ENCODE measurements at regions not wholly inside any gene's neighbourhood (a gene's known extent, or its start where the extent isn't known, plus 50 kb on each side); places are given as distances from the start of the nearest gene placed in this dataset.
A peak's percentile ranks its signal among the peaks of the same experiment; 100 is the strongest.

DNA sequence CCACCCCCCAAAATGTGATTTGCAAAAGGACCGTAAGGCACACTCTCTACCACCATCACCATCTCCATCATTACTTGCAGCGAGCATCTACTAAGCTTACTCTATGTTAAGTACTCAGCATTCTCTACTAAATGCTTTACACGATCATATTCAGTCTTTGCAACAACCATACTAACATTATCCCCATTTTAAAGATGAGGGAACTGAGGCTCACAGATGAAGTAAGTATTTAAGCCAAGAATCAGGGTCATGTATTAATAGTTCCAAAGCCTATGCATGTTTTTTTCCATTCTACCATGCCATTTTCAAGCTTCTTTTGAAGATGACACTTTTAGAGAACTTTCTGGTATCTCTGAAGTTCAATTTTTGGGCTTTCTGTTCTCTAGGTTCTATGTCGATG is 121.7 kb upstream of the ANKRD55 start:
- no peak for DNase-seq

DNA sequence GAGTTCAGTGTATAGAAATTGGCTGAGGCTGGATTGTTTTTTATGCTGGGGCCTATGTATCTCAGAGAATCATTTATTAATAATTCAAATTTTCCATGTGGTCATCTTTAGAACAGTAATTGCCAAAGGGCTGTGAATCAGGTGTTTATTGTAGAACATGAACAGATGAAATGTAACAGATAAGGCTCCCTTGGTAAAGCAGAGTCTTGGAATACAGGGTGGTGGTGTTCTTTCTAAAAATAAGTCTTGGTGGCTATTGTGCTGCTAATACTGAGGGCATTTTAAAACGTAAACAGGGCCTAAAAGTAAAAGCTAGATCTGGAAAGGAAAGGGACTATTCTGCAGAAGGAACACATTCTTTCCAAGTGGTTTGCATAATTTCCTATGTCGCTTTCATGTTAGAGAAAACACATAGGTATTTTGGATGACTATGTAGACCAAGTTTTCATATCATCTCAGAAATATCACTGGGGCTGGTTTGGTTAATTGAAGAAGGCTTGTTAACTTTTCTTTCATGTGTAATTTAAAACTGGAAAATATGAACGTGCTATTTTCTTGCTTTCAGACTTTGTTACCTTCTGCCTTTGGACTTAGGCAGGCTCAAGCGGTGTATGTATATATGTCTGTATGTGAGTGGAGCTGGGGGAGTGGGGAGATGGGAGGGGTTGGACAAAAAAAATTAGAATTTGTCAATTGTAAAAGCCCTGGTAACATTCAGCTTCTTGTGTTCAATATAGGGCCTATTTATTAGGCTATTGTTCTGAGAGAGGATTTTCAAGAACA is 119.9 kb upstream of the ANKRD55 start:
- no peak for DNase-seq

DNA sequence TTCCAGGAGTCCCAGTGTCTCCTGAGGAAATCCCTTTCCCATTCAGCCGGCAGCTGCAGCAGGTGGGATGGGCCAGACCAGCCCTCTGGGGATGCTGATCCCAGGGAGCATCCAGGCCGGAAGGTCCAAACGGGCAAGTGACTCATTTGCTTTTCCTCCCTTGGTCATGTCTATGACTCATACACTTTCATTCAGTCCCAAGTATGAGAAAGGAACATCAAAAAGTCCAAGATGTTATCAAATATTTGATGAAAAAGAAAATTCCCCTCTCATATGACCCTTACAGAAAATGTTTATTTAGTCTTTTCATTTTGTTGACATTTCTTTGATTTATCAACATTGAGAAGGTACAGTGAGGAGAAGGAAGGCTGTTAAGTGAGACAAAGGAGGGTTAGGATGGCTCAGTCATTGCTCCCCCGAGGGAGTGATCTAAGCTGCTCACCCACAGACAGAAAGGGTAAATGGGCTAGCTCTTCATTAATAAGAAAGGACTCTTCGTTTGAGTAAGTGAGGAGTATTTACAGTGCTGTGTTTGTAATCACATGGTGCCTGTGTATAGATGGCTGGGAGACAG is 117.6 kb upstream of the ANKRD55 start:
- DNase-seq = no peak

DNA sequence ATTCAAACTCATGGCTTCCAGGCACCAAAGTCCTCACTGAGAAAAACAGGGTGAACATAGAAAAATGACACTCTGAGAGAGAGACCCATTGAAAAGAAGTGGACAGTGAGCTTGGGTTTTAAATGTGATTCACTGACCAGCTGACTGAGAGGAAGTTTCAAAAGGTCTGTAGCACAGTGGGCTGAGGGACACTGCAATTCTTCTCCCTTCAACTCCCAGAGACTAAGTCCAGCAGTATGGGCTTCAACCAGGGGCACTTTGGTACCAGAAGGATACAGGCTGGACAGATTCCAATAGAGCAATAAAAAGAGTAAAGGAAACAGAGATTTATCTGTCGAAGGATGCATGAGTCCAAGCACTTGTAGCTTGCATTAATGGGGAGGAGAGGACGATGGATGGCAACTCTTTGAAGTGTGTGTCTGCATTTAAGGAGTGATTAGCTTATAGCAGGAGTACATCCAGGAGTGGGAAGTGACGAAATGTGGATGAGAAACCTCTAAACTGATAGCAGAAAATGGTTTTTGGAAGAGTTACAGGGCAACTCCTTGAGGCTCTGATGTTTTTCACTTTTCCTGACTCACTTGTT is 117.0 kb upstream of the ANKRD55 start:
- no peak for DNase-seq

DNA sequence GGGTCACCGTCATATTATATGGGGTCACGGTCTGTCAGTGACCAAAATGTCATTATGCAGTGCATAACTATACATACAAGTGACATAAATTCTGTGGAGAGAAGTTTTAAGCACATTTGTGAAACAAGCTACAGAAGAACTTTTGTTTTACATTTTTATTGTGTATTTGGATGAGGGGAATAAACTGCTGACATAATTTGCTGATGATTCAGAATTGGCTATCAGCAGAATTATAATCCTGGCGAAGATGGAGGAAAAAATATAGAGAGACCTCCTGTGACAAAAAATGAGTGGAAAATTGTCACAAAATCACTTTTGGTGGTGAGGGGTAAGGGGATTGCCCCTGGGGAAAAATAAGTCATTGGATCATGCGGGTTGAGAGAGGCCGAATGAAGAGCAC is 116.3 kb upstream of the ANKRD55 start:
- no peak for DNase-seq

DNA sequence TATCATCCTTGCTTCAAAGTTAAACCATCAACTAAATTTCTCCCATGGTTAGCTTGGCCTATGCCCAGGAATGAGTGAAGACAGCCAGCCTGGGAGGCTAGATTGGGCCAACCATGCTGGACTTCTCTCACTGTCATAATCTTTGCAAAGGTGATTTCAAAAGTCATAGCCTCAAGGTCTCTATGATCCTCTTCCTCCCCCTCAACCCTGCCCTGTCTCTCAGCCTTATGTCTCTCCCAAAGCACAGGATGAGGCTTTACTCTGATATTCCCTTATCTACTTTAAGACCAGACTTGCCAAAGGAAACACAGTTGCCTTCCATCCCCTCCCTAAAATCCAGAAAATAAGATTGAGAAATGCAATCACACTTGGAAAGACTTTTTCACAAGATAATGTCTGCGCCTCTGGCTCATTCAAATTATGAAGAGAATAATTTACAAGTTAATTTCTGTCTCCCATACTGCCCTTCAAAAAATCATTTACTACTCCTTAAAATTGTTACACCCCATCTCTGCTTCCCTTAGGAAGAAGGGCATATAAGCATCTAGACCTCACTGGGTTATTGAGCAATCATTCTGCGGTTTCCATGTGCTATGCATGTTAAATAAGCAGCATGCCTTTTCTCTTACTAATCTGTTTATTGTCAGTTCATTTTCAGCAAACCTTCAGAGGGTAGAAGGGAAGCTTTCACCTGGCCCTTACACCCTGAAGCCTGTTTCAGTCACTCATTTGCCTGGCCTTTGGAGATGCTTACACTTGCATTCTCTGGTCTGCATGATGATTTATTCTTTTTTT is 113.8 kb upstream of the ANKRD55 start:
- no peak for DNase-seq

DNA sequence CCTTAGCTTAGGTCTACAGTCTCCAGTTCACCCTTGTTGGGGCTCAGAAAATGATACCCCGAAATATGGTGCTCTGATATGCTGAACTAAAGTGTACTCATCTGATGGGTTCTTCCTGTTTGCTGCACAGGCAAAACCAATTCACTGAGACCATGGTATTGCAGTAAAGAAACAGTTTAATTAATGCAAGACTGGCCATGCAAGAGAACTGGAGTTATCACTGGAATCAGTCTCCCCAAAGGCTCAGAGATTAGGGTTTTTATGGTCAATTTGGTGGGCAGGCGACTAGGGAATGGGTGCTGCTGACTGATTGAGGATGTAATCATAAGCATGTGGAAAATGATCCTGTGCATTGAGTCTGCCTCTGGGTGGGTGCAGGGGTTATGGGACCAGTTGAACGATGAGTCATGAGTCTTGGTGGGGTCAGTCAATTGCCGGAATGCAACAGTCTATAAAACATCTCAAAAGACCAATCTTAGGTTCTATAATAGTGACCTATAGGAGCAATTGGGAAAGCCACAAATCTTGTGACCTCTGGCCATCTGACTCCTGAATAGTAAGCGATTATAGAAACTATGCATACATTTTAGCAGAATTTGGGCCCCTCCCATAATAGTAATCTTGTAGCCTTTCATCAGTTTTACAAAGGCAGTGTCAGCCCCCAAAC is 113.0 kb upstream of the ANKRD55 start:
- DNase-seq = no peak

DNA sequence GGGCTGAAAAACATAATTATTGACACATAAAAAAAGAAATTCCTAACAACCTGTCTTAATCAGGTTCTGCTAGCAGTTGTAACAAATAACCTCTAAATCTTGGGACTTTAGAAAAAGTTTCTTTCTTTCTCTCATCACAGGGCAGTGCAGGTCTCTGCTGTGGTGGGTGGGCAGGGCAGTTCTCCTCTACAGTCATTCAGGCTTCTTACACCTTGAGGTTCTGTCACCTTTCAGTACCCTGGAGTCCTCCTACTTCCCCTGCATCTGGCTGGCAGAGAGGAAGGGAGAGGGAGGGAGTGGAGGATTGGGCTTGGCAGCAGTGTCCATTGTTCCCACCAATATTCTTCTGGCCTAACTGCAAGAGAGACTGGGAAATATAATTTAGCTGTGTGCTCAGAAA is 112.2 kb upstream of the ANKRD55 start:
- DNase-seq = no peak

DNA sequence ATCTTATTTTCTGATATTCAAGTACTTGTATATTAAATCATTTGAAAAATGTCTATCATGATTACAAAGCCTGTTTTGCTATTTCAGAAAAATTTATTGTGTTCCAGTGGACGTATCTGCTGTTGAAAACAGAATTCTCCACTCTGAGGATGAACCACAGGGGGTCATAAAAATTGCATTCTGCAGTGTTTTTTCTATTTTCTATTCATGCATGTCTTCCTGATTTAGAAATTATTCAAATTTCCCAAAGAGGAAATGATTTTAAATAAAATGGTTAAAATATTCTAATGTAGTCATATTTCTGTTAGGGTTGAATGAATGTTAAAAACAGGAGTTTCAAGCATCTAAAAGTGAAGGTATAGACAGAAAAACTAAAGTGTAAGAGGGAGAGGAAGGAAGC is 111.5 kb upstream of the ANKRD55 start:
- no peak for DNase-seq

DNA sequence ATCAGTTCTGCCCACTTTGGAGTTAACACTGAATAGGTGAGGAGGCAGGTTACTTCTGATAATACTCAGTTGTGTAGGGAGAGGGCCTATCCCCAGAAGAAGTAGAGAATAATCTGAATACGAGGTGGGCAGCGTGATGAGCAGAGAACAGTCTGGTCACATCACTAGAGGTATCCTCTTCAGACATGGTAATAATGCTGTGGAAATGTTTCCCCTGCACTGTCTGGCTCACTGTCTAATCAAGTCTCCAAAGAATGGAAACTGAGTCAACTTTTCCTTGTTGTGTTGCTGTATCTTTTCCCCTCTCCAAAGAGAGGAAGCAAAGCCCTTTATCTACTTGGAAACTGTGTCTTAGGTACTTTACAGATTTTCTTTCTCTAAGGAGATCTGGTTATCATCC is 110.9 kb upstream of the ANKRD55 start:
- no peak for DNase-seq

DNA sequence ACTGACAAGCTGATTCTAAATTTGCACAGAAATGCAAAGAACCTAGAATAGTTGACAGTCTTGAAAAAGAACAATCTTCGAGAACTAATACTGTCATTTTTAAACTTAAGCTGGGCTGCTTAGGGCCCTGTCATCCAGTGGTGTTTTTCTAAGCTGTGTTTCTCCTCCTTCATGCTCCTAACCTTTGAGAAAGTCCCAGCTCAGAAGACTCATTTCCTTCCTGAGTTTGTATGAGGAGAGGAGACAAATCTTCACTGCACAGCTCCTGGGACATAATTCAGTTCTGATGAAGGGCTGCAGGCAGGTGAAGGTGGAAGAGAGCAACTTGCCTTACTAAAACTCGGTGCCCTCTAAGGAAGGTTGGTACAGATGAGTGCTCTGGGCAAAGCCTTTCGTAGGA is 109.5 kb upstream of the ANKRD55 start:
- no peak for DNase-seq

DNA sequence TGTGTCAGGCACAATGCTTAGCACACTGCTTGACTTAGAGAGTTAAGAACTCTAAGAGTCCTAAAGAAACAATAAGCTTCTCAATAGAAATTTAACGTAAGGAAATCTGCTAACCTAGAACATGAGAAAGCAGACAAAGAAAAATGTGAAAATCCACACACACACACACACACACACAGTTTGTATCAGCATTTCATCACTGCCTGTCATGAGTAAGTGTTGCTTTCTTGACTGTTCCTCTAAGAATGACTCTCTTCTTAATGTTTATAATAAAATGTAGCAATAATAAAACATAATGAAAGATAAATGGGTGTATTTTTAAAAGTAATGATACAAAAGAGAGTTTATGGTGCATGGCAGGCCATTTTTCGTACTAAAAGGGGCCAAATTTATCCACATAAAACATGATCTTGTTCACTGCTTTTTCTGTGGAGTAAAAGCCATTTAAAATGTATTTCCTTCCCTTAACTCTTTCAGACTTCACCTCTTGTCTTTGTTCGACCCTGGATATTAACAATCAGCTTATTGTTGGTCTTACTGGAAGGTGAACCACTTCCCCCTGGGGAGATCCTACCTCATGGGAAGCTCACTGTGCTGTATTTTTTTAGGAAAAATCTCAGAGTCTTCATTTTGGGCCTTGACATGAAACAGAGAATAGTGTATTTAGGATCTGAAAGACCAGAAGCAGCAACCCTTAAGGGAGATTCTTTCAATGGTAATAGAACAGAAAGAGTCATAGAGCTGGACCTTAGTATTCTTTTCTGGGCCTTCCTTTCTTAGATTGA is 107.3 kb upstream of the ANKRD55 start:
- DNase-seq = no peak

DNA sequence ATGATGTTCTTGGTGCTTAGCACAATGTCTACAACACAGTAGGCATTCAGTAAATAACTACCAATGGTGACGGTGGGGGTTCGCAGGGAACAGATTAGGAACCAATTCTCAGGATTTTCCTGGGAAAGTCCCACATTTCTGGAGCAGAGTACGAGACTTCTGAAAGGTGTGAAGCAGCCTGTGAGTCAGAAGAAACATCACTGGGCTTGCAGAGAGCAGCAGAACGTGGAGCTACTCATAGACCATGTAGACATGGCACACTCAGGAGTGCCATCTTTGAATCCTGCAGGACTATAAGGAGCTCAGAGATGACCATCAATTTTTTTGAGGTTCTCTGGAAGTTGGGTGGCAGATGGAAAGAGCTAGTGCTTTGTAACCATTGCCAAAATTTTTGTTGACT is 106.6 kb upstream of the ANKRD55 start:
- no peak for DNase-seq

DNA sequence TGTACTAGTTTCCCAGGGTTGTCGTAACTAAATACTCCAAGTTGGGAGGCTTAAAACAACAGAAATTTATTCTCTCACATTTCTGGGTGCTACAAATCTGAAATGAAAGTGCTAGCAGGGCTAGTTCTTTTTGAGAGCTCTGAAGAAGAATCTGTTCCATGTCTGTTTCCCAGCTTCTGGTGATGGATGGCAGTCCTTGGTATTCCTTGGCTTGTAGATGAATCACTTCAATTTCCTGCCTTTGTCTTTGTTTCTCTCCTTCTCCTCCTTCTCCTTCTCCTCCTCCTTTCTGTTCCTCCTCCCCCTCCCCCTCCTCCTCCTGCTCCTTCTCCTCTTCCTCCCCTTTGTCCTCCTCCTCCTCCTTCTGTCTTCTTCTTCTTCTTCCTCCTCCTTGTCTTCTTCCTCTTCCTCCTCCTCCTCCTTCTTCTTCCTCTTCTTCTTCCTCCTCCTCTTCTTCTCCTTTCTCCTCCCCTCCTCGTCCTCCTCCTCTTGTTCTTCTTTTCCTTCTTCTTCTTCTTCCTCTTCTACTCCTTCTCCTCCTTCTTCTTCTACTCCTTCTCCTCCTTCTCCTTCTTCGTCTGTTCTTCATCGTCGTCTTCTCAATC is 104.7 kb upstream of the ANKRD55 start:
- no peak for DNase-seq

DNA sequence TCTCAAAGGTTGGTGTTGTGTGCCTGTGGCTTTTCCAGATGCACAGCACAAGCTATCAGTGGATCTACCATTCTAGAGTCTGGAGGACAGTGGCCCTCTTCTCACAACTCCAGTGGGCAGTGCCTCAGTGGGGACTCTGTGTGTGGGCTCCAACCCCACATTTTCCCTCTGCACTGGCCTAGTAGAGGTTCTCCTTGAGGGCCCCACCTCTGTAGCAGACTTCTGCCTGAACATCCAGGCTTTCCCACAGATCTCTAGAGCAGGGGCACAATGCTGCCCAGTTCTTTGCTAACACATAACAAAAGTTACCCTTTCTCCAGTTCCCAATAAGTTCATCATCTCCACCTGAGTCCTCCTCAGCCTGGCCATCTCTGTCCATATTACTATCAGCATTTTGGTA is 102.1 kb upstream of the ANKRD55 start:
- DNase-seq = no peak

DNA sequence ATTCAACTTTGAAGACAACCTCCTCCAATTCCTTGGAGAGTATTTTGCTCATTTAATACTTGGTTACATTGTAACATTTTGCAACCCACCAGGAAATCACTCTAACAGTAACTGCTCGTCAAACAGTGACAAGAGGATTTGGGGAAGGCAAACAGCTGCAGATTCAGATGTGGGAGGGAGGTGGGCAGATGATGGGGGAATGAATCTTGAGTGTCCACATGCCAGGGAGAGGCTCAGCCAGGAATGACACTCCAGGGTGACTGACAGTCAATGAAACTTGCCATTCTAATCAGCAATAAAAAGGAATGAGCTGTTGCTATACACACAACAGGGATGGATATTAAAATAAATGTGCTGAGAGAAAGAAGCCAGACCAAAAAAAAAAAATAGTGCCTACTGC is 97.7 kb upstream of the ANKRD55 start:
- no peak for DNase-seq

DNA sequence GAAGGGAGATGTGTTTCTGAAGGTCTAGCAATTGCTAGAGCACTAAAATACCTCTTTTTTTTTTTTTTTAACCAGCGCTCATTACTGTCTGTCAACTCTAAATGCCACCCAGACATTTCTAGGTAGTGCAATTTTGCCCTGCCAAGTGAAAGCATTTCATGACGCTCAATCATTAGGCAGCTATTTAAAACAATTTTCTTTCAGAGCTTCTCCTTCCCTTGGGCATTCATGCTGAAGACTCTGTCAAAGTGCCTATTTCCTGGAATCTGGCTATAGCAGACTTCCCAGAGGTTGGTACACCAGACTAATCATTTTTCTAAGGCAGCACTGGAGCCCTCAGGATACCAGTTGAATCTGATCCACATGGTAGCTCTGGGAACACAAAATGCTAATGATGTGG is 97.0 kb upstream of the ANKRD55 start:
- DNase-seq = peak in 5 of 56 donors; percentile 0 to 8 (median 5)

DNA sequence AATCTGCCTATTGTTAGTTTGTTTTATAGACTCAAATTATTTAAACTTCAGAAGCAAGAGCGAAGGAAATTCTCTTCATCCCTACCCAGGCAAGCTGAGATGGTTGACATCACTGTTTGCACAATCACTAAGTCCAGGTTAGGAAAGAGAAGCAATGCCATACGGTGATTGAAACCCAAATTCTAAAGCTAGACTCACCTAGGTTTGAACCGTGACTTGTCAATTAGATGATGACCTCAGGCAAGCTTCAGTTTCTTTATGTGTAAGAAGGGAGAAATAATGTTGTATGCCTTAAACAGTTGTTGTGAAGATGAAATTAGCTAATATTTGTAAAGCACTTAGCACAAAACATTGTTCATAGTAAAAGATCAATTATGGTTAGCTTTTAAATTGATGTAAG is 96.5 kb upstream of the ANKRD55 start:
- no peak for DNase-seq

DNA sequence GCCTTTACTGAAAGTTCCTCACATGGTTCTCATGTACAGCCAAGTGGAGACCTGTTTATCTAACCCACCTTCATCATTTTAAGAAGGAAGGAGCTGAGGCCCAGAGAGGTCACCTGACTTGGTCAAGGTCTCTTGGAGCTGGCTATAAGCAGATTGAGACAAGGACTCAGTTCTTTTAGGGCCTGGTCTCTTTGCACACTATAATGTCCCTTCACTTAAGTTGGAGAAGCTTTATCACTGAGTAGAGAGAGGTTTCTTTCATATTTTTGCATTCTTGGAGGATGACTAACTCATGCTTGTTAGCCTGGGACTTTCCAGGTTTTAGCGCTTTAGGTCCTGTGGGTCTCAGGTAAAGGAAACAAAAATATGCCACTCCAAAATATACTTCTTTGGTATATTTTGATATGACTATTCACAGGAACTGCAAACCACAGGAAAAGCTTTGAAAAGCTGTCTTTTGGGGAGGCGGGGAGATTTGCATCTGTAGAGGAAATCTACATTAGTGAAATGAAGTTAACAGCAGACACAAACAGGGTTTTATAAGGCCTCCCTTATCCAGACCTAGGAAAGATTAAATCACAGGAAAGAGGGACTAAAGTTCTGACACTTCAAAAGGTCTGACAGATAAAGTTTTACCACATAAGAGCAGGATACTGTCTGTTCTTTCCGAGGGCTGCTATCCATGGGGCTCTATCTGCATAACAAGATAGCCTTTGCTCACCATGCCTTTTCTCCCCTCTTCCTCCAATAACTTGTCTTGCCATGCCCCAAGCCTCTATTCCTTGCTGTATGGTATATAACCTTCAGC is 95.8 kb upstream of the ANKRD55 start:
- no peak for DNase-seq

DNA sequence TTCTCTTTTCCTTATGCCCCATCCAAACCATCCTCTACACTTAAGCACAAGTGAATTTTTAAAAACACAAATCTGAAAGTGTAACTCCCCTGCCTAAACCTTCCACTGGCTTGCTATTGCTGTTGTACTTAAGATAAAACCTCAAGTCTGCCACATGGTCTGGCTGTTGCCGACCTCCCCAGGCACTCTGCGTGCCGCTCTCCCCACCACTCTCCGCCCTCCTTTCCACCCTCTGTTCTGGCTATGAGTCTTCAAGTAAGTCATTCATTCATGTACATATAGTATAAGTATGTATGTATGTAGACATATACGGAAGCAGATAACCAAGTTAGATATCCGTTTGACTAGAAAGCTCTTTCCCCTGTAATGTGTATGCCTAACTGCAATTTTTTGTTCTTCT is 94.7 kb upstream of the ANKRD55 start:
- DNase-seq = no peak
